OCI-LY7 (cell line): ENCODE measurements at regions not wholly inside any gene's neighbourhood (a gene's known extent, or its start where the extent isn't known, plus 50 kb on each side); places are given as distances from the start of the nearest gene placed in this dataset.

ENCODE experiments used
- BruUV-seq: library from RNA; stranded (reverse); fragments of 400-500 nt; replicated peaks from 2 replicates; lab custom pipeline; 2021; lab: Mats Ljungman, UMichigan
- CTCF ChIA-PET: fragments of 300-600 bp; sonication (Branson Sonifier 250); formaldehyde crosslinking; loops from one replicate; lab custom pipeline; 2022; ENCODE audit warnings: antibody characterized with exemption; ENCODE audit not compliant: unreplicated experiment; lab: Charles Lee
- POLR2A ChIA-PET: fragments of 300-600 bp; sonication (Branson Sonifier 250); formaldehyde crosslinking; loops from one replicate; lab custom pipeline; 2022; ENCODE audit warnings: antibody characterized with exemption; lab: Charles Lee
- DNase-seq: peaks from one replicate; pipeline ENCODE4 v3.0.0-alpha.2; 2015; ENCODE audit warnings: low spot score
- H2AFZ ChIP-seq: fragments of 200-600 bp; sonication (generic), shearing (Covaris generic); 2 replicates; pipeline ENCODE4 v1.6.1; 2014; ENCODE audit warnings: mild to moderate bottlenecking, antibody characterized with exemption, low read length, moderate library complexity
- H3K27ac ChIP-seq: fragments of 200-600 bp; sonication (generic); 2 replicates; pipeline ENCODE4 v1.5.1; 2014; ENCODE audit warnings: mixed run types, low read depth, mild to moderate bottlenecking, moderate library complexity, low read length, inconsistent platforms; ENCODE audit not compliant: poor library complexity, severe bottlenecking
- H3K36me3 ChIP-seq: fragments of 200-600 bp; sonication (generic); 2 replicates; pipeline ENCODE4 v1.6.1; 2014; ENCODE audit warnings: mild to moderate bottlenecking, antibody characterized with exemption, low read length, moderate library complexity, mixed read lengths; ENCODE audit not compliant: insufficient read depth
- H3K4me1 ChIP-seq: fragments of 200-600 bp; sonication (generic); 2 replicates; pipeline ENCODE4 v1.5.1; 2014; ENCODE audit warnings: mild to moderate bottlenecking, low read length; ENCODE audit not compliant: insufficient read depth, poor library complexity, severe bottlenecking
- H3K4me2 ChIP-seq: fragments of 200-600 bp; sonication (generic); 2 replicates; pipeline ENCODE4 v1.6.1; 2014; ENCODE audit warnings: mild to moderate bottlenecking, low read length
- H3K4me3 ChIP-seq: fragments of 200-600 bp; sonication (generic); 2 replicates; pipeline ENCODE4 v1.5.1; 2014; ENCODE audit warnings: mild to moderate bottlenecking, low read depth, low read length; ENCODE audit not compliant: poor library complexity, severe bottlenecking
- H3K79me2 ChIP-seq: fragments of 200-600 bp; sonication (generic); 2 replicates; pipeline ENCODE4 v1.6.1; 2016; ENCODE audit warnings: low read depth, mild to moderate bottlenecking, low read length, moderate library complexity, mixed read lengths; ENCODE audit not compliant: insufficient read depth
- H3K9me2 ChIP-seq: fragments of 200-600 bp; sonication (generic); 2 replicates; pipeline ENCODE4 v1.6.1; 2016; ENCODE audit warnings: mild to moderate bottlenecking, low read length, mixed read lengths; ENCODE audit not compliant: insufficient read depth
- H3K9me3 ChIP-seq: fragments of 200-600 bp; sonication (generic); 2 replicates; pipeline ENCODE4 v1.6.1; 2014; ENCODE audit warnings: mild to moderate bottlenecking, mixed run types, low read length, mixed read lengths
- H4K20me1 ChIP-seq: fragments of 200-600 bp; sonication (generic); 2 replicates; pipeline ENCODE4 v1.6.1; 2014; ENCODE audit warnings: mild to moderate bottlenecking, antibody characterized with exemption, low read length, moderate library complexity, mixed read lengths; ENCODE audit not compliant: insufficient read depth
- EZH2phosphoT487 ChIP-seq: fragments of 200-600 bp; sonication (generic); IDR thresholded peaks from 2 replicates; pipeline ENCODE4 v1.6.1; 2018; ENCODE audit warnings: low read depth, borderline replicate concordance, mild to moderate bottlenecking, mixed run types, antibody characterized with exemption, low read length, moderate library complexity, mixed read lengths
- intact Hi-C: fragments of 100-400 bp; cut with micrococcal nuclease; formaldehyde crosslinking; loops from one replicate; pipeline ENCODE4 v1.10.0; 2022; ENCODE audit not compliant: unreplicated experiment
- TF ChIP-seq, protein P1 (sequence below): fragments of 200-600 bp; sonication (generic); conservative IDR thresholded peaks from 2 replicates; pipeline ENCODE4 v1.5.1; 2014; ENCODE audit warnings: mild to moderate bottlenecking, antibody characterized with exemption, low read length, moderate library complexity, mixed read lengths

DNA sequence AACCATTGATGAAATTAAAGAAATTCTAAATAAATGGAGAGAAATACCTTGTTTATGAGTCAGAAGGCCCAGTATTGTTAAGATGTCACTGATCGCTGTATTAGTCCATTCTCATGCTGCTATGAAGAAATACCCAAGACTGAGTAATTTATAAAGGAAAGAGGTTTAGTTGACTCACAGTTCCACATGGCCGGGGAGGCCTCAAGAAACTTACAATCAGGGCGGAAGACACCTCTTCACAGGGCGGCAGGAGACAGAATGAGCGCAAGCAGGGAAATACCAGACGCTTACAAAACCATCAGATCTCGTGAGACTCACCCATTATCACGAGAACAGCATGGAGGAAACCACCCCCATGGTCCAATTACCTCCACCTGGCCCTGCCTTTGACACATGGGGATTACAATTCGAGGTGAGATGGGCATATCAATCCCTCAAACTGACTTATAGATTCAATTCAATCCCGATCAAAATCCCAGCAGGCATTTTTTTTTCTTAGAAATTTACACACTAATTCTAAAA is 157.2 kb downstream of the ENGASE start:
- TF ChIP-seq, protein P1, sequence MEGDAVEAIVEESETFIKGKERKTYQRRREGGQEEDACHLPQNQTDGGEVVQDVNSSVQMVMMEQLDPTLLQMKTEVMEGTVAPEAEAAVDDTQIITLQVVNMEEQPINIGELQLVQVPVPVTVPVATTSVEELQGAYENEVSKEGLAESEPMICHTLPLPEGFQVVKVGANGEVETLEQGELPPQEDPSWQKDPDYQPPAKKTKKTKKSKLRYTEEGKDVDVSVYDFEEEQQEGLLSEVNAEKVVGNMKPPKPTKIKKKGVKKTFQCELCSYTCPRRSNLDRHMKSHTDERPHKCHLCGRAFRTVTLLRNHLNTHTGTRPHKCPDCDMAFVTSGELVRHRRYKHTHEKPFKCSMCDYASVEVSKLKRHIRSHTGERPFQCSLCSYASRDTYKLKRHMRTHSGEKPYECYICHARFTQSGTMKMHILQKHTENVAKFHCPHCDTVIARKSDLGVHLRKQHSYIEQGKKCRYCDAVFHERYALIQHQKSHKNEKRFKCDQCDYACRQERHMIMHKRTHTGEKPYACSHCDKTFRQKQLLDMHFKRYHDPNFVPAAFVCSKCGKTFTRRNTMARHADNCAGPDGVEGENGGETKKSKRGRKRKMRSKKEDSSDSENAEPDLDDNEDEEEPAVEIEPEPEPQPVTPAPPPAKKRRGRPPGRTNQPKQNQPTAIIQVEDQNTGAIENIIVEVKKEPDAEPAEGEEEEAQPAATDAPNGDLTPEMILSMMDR, result no peak
- no peak for TF ChIP-seq EZH2phosphoT487
- no peak overlapping the region for H3K27ac ChIP-seq
- no peaks in the 10 kb centered on the region for H3K9me2 ChIP-seq
- no peak for DNase-seq
- H4K20me1 ChIP-seq, result no peaks in the 10 kb centered on the region
- BruUV-seq, result no TSS peak
- no peaks in the 10 kb centered on the region for H3K36me3 ChIP-seq
- CTCF ChIA-PET, result no interaction called here
- H3K9me3 ChIP-seq, result no peaks in the 10 kb centered on the region
- H3K4me2 ChIP-seq, result no peak overlapping the region
- H3K79me2 ChIP-seq, result no peaks in the 10 kb centered on the region
- intact Hi-C loops, result loop anchor here (2.0 kb wide), 1 partner anchor 17 kb away; no protein-coding TSS in a partner anchor
- no peaks in the 10 kb centered on the region for H3K4me1 ChIP-seq
- no peak overlapping the region for H3K4me3 ChIP-seq
- POLR2A ChIA-PET, result interaction anchor here (0.7 kb wide), 1 partner anchor 81 kb away, joined by 3 read pairs; no protein-coding TSS in a partner anchor
- H2AFZ ChIP-seq, result no peak overlapping the region

DNA sequence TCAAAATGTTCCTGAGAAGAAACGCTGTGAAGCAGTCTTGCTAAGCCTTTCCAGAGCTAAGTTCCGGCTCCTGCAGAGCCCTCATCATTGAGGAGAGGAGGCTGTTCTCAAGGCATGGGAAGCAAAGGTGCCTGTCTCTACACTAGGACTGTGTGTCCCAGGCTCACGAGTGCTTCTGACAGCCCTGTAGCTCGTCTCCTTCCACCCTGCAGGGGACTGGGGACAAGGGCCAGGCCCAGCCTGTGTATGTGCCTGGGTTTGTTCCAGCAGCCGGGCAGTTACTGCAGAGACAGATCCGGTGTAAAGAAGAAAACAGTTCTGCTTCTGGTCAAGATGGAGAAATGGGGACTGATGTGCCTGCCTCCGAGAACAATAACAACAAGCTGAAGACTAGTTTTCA is 156.0 kb downstream of the ENGASE start:
- CTCF ChIA-PET, result interaction anchor here (0.5 kb wide), 1 partner anchor 54 kb away, joined by 3 read pairs; no protein-coding TSS in a partner anchor
- TF ChIP-seq, protein P1, result no peak
- no peak for TF ChIP-seq EZH2phosphoT487
- POLR2A ChIA-PET, result interaction anchor here (0.6 kb wide), 1 partner anchor 65 kb away, joined by 3 read pairs; no protein-coding TSS in a partner anchor

DNA sequence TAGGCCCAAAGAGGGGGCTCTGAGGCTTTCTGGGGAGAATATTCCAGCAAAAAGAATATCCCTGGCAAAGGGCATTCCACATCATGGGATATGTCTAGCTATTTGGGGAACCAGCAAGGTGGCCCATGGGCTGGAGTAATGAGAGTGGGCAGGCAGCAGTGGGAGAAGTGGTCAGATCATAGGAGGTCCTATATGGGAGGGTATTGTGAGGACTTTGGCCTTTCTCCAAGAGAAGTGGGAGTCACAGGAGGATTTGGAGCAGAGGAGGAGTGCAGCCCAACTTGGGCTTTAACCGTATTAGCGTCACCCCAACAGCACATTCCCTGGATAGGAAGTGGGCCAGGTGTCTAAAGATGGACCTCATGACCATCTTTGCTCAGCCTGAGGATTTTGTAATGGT is 151.4 kb downstream of the ENGASE start:
- POLR2A ChIA-PET, result no interaction called here
- Histone ChIP-seq H3K4me2 (no peak overlapping the region), H3K27ac (no peak overlapping the region), H3K9me3 (no peaks in the 10 kb centered on the region), H2AFZ (no peak overlapping the region), H3K79me2 (no peaks in the 10 kb centered on the region), H3K4me1 (no peaks in the 10 kb centered on the region), H3K36me3 (no peaks in the 10 kb centered on the region), H3K9me2 (no peaks in the 10 kb centered on the region), H4K20me1 (no peaks in the 10 kb centered on the region), H3K4me3 (no peak overlapping the region)
- no TSS peak for BruUV-seq
- intact Hi-C loops, result no loop called here
- TF ChIP-seq, protein P1, result no peak
- no peak for TF ChIP-seq EZH2phosphoT487
- CTCF ChIA-PET, result no interaction called here
- DNase-seq, result no peak

More for the DNA sequence above, 156.0 kb downstream of the ENGASE start:
- no peaks in the 10 kb centered on the region for H3K9me3 ChIP-seq
- no peaks in the 10 kb centered on the region for H3K4me1 ChIP-seq
- H3K36me3 ChIP-seq, result no peaks in the 10 kb centered on the region
- H3K79me2 ChIP-seq, result no peaks in the 10 kb centered on the region
- BruUV-seq, result no TSS peak
- H3K27ac ChIP-seq, result no peak overlapping the region
- no peaks in the 10 kb centered on the region for H4K20me1 ChIP-seq
- DNase-seq, result no peak
- H2AFZ ChIP-seq, result no peak overlapping the region
- H3K4me2 ChIP-seq, result no peak overlapping the region
- no peaks in the 10 kb centered on the region for H3K9me2 ChIP-seq
- intact Hi-C loops, result loop anchor here (2.0 kb wide), 1 partner anchor 18 kb away; no protein-coding TSS in a partner anchor
- no peak overlapping the region for H3K4me3 ChIP-seq
